Right lobe of liver (tissue), 6 donors: ENCODE measurements at regions not wholly inside any gene's neighbourhood (a gene's known extent, or its start where the extent isn't known, plus 50 kb on each side); places are given as distances from the start of the nearest gene placed in this dataset.
"Not testable (repeated sequence)": the region's sequence is repeated elsewhere in the genome, so short reads cannot be mapped to it uniquely, and the experiment has no call there.

Source experiments
- ATAC-seq, 4 donors: fragments of 200-7000 bp; cut with Tn5 transposase; one replicate each; pipeline ENCODE4 v1.9.1; 2020; ENCODE audit warnings: mild to moderate bottlenecking in 4 of 4, moderate library complexity in 4 of 4
- DNase-seq, 3 donors: peaks; one replicate each; pipeline ENCODE4 v3.0.0-alpha.2; 2020
- H3K27ac ChIP-seq, 3 donors: fragments of 200-600 bp; one replicate each; pipeline ENCODE4 v1.8.0; 2022
- H3K27me3 ChIP-seq, 2 donors: fragments of 200-600 bp; one replicate each; pipeline ENCODE4 v1.8.0; 2022
- H3K36me3 ChIP-seq, 4 donors: fragments of 200-600 bp; sonication (generic) in 1 of 4; one replicate each; pipeline versions ENCODE4 v1.5.1 to v1.8.0; 2017 to 2022; ENCODE audit warnings: control low read depth in 1 of 4
- H3K4me1 ChIP-seq, 4 donors: fragments of 200-600 bp; sonication (generic) in 1 of 4; one replicate each; pipeline versions ENCODE4 v1.5.1 to v1.8.0; 2017 to 2022; ENCODE audit warnings: control low read depth in 1 of 4
- H3K4me3 ChIP-seq, 3 donors: fragments of 200-600 bp; one replicate each; pipeline ENCODE4 v1.8.0; 2022
- H3K9me3 ChIP-seq, 4 donors: fragments of 200-600 bp; sonication (generic) in 1 of 4; one replicate each; pipeline versions ENCODE4 v1.5.1 to v1.8.0; 2017 to 2022; ENCODE audit warnings: control low read depth in 1 of 4
- CTCF ChIP-seq, 4 donors: fragments of 200-600 bp in 3 of 4; fragments of 450-650 bp in 1 of 4; IDR thresholded peaks; one replicate each; pipeline versions ENCODE4 v1.5.1 to v1.8.0; 2016 to 2022; ENCODE audit warnings: antibody characterized with exemption in 4 of 4, mild to moderate bottlenecking in 2 of 4
- POLR2A ChIP-seq: fragments of 450-650 bp; IDR thresholded peaks from one replicate; pipeline ENCODE4 v1.6.1; 2017; ENCODE audit warnings: antibody characterized with exemption, mild to moderate bottlenecking
- WGBS: methylation state at CpG from one replicate; pipeline ENCODE4 v1.1.6; 2018; ENCODE audit warnings: low coverage, low lambda C conversion rate; ENCODE audit not compliant: insufficient coverage; ENCODE audit errors: missing lambda C conversion rate; 5-methylcytosine and 5-hydroxymethylcytosine counted together
- intact Hi-C, 2 donors: fragments of 100-400 bp; cut with DNase I; formaldehyde crosslinking; loops; one replicate each; pipeline versions ENCODE4 v1.11.2 to v1.14.1; 2022
- donor health status: DM: no; HTN: yes; CAD: no.
- donor health status: DM: no; HTN: no; CAD: no.
- donor health status: DM: no; HTN: no; CAD: no.
- donor health status: DM: no; HTN: yes; CAD: no.
- donor health status: DM: no; HTN: yes; CAD: no.

GRCh38 chr4:79739912-79740311 is 331.9 kb upstream of the GK2 start:
- DNase-seq, result no peak
- H3K4me1 ChIP-seq, result no peaks in the 10 kb centered on the region
- WGBS, result 36% methylated on average over 3 of the region's 3 CpGs
- TF ChIP-seq CTCF (IDR thresholded peaks at IDR 0.05) (no peak), POLR2A (no peak)
- no peaks in the 10 kb centered on the region for H3K36me3 ChIP-seq
- H3K27ac ChIP-seq, result no peak overlapping the region
- no peaks in the 10 kb centered on the region for H3K9me3 ChIP-seq
- ATAC-seq, result no peak
- H3K4me3 ChIP-seq, result no peak overlapping the region
- intact Hi-C loops, result no loop called here
- H3K27me3 ChIP-seq, result no peaks in the 10 kb centered on the region

- DNase-seq, result no peak
- Histone ChIP-seq H3K9me3 (no peaks in the 10 kb centered on the region), H3K4me3 (no peak overlapping the region), H3K27ac (no peak overlapping the region), H3K4me1 (no peaks in the 10 kb centered on the region), H3K27me3 (no peaks in the 10 kb centered on the region), H3K36me3 (no peaks in the 10 kb centered on the region)
- intact Hi-C loops, result no loop called here
- 58% methylated on average over 6 of the region's 15 CpGs for WGBS
- ATAC-seq, result no peak
- TF ChIP-seq CTCF (IDR thresholded peaks at IDR 0.05) (no peak), POLR2A (no peak)
These were observed 315.5 kb upstream of the GK2 start for GRCh38 chr4:79723507-79723906.

GRCh38 chr4:79700356-79700755 is 292.3 kb upstream of the GK2 start:
- TF ChIP-seq CTCF (IDR thresholded peaks at IDR 0.05) (no peak), POLR2A (no peak)
- H3K36me3 ChIP-seq, result no peaks in the 10 kb centered on the region
- no peaks in the 10 kb centered on the region for H3K4me1 ChIP-seq
- DNase-seq, result no peak
- ATAC-seq, result no peak
- H3K4me3 ChIP-seq, result no peak overlapping the region
- H3K9me3 ChIP-seq, result no peaks in the 10 kb centered on the region
- H3K27me3 ChIP-seq, result no peaks in the 10 kb centered on the region
- intact Hi-C loops, result no loop called here
- H3K27ac ChIP-seq, result no peak overlapping the region

- DNase-seq, result no peak
- H3K9me3 ChIP-seq, result no peaks in the 10 kb centered on the region
- no peak overlapping the region for H3K27ac ChIP-seq
- no peaks in the 10 kb centered on the region for H3K36me3 ChIP-seq
- H3K27me3 ChIP-seq, result no peaks in the 10 kb centered on the region
- WGBS, result 34% methylated on average over 4 of the region's 4 CpGs
- TF ChIP-seq CTCF (IDR thresholded peaks at IDR 0.05), result no peak
- TF ChIP-seq POLR2A, result no peak
- no peak overlapping the region for H3K4me3 ChIP-seq
- peak; percentile 36 to 89 (median 54) for ATAC-seq
- no peaks in the 10 kb centered on the region for H3K4me1 ChIP-seq
- intact Hi-C loops, result no loop called here
These were observed 289.4 kb upstream of the GK2 start for GRCh38 chr4:79697444-79697843.

GRCh38 chr4:79696534-79696933 is 288.5 kb upstream of the GK2 start:
- intact Hi-C loops, ATAC-seq, DNase-seq, H3K9me3 ChIP-seq, H3K4me1 ChIP-seq, H3K27ac ChIP-seq, H3K36me3 ChIP-seq, H3K27me3 ChIP-seq, H3K4me3 ChIP-seq: not testable (repeated sequence)
- 54% methylated on average over 2 of the region's 3 CpGs for WGBS
